GM10266 (cell line): ENCODE measurements at regions not wholly inside any gene's neighbourhood (a gene's known extent, or its start where the extent isn't known, plus 50 kb on each side); places are given as distances from the start of the nearest gene placed in this dataset.

Source experiments
- DNase-seq: peaks from one replicate; pipeline ENCODE4 v3.0.0; 2012; ENCODE audit errors: extremely low spot score
- CTCF ChIP-seq: IDR thresholded peaks from 2 replicates; pipeline ENCODE4 v1.5.1; 2012; ENCODE audit warnings: mild to moderate bottlenecking, low read depth; ENCODE audit not compliant: control insufficient read depth, insufficient read depth; ENCODE audit errors: missing control alignments

DNA sequence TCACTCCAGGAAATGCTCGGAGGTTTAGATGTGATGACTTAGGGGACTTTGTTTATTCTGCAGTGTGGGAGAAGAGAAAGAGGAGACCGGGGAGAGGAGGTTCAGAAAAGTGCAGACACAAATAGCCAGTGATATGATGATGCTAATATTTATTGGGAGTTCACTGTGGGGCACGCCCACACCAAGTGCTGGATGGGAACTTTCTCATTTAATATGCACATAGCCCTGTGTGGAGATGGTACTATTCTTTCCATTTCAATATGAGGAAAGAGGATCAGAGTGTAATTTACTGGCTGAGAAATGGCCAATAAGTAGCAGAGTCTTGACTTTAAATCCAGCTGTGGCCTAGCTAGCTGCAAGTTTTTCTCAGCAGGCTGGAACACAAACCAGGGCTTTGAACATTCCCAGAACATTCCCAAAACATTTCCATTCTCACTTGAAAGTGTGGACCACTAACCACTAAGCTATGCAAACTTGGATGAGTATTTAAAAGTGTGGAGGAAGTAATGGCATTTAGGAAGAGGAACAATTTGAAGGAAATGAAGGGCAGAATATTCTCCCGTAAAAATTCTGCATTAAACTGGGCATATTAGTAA, 231.7 kb downstream of the HS3ST1 start:
- no peak for DNase-seq
- no peak for TF ChIP-seq CTCF

DNA sequence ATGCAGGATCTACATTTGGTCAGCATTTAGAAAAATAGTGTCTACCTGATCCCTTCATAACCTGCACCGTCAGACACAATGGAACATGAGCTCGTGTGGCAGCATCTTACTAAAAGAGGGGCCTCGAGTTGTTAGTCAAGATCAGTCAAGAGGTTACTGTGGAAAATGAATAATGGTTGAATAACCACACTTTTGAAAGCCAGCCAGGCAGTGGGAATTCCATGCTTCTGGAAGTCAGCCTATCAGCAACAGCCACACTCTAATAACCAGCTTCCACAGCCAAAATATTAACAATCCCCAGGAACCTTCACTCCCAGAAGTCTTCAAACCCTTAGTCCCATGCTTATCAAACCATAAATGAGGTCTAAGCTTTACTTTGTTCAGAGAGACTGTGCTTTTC, 234.3 kb downstream of the HS3ST1 start:
- DNase-seq: no peak
- no peak for TF ChIP-seq CTCF

DNA sequence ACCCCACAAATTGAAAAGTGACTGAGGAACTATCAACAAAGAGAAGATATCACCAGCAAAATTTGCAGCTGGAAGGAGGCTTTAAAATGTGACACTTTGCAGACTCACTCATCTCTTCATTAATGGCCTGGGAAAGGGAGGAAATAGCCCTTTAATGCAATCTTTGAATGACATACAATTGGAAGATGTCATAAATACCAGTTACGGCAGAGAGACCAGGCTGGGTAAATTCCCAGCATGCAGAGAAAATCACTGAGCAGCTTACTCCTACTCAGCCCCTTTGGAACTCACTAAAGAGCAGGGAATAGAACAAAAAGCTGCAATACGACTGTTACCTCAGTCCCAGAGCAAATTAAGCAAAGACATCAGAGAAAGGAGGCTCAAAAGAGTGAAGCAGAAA, 238.9 kb downstream of the HS3ST1 start:
- no peak for DNase-seq
- TF ChIP-seq CTCF: no peak

DNA sequence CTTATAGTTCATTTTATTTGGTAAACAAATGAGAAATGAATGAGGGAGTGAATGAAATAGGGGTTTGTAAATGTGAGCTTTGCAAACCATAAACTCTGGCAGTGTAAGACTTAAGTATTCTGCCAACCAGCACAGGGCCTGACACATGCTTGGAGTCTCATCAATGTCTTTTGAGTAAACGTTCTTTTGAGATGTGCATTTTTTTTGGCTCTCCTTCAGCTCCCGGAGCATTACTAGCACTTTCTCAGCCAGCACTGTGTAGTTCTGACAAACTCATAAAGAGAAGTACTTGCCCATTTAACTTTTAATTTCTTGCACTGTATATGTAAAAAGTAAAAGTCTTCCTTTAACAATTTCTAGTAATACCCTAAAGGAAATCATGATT, 245.3 kb downstream of the HS3ST1 start:
- no peak for TF ChIP-seq CTCF
- no peak for DNase-seq

GRCh38 chr4:11182586-11183355, 245.9 kb downstream of the HS3ST1 start:
- no peak for DNase-seq

DNA sequence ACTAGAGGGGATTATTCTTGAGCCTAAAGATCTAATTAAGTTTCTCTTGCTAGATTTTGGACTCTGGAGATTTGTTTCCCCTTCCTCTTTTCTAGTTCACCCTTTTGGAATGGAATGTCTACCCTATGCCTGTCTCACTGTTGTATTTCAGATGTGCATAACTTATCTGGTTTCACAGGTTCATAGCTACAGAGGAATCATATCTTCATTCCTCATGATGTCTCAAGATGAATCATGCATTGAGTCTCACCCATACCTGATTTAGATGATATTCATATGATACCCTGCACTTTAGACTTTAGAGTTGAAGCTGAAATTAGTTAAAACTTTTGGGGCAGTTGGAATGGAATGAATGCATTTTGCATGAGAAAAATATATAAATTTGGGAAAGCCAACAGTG, 246.7 kb downstream of the HS3ST1 start:
- TF ChIP-seq CTCF: no peak

More at GRCh38 chr4:11182586-11183355, 245.9 kb downstream of the HS3ST1 start:
- TF ChIP-seq CTCF: no peak

GRCh38 chr4:11179796-11180195, 248.9 kb downstream of the HS3ST1 start:
- TF ChIP-seq CTCF: no peak
- DNase-seq: no peak

More for the DNA sequence above, 246.7 kb downstream of the HS3ST1 start:
- no peak for DNase-seq
